HG02885 (cell line): ENCODE measurements at regions not wholly inside any gene's neighbourhood (a gene's known extent, or its start where the extent isn't known, plus 50 kb on each side); places are given as distances from the start of the nearest gene placed in this dataset.
"Not testable (repeated sequence)": the region's sequence is repeated elsewhere in the genome, so short reads cannot be mapped to it uniquely, and the experiment has no call there.

Experiments used
- ATAC-seq: cut with Tn5 transposase; IDR thresholded peaks from one replicate; pipeline ENCODE4 v1.9.1; 2021; ENCODE audit warnings: mild to moderate bottlenecking; ENCODE audit not compliant: unreplicated experiment, poor library complexity

DNA sequence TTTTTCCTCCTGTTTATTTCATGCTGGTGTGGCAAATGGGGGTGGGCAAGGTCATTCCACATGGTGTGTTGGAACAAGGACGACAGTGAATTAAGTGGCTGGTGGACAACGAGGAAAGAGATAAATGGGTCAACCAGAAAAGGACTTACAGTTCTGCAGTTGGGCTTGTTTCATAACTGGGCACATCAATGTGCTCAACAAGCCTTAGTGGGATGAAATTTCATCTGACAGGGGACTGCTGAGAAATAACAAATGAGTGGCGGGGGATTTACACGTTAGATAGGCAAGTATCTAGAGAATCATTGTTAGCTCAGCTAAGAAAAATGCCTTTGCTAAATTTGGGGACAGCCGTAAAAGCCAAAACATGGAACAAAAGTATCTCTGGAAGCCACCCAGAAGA lies 163.6 kb downstream of the NRN1 start:
- no peak for ATAC-seq

DNA sequence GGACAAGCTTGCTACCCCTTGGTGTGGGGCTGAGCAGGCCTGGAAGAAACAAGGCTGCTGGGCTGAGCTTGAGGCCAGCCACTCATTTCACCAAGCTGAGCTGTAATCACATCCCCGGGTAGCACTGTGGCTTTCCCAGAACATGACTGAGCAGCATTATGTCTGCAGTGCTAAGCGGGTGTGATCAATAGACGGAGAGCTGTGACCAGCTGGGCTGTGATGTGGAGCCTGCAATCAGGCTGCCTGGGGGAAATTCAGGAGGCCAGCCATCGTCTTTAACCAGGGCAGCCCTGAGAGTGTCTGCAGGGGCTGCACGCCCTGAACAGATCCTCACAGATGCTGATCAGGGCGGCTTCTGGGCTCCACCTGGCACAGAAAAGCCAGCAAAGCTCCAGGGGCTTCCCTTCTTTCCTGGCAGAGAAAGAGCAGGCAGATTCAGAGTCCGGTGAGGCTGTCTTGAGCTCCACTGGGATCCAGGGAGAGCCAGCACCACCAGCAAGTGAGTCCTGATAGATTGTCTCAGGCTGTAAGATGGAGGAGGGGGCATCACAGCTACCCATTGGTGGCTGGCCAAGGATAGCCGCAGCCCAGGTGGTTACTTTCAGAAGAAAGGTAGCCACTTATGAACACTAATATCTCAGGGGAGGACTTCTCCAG lies 165.9 kb downstream of the NRN1 start:
- ATAC-seq, result no peak

DNA sequence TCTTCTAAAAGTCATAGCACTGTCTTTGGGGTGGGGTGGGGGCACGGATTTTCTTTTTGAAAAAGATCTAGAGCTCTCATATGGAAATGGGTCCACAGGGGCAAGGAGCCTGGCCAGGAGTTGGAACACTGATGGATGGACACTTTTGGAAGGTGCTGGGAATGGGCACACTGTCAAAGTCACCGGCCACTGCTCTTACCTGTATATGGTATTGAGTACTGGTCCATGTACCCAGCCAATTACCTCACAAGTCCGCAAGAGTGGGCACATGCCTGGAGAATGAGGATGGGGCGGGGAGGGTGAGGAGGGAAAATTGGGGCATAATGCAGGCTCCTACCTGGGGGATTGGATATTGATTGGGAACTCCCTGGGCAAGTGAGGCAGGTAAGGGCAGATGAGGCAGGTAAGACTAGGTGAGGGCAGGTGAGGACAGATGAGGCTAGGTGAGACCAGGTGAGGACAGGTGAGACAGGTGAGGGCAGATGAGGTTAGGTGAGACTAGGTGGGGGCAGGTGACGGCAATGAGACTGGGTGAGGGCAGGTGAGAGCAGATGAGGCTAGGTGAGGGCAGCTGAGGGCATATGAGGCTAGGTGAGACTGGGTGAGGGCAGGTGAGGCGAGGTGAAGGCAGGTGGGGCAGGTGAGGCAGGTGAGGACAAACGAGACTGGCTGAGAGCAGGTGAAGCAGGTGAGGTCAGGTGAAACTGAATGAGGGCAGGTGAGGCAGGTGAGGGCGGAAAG lies 167.9 kb downstream of the NRN1 start:
- no peak for ATAC-seq

- no peak for ATAC-seq
Observed at GRCh38 chr6:5837323-5837722, 169.4 kb downstream of the NRN1 start.

DNA sequence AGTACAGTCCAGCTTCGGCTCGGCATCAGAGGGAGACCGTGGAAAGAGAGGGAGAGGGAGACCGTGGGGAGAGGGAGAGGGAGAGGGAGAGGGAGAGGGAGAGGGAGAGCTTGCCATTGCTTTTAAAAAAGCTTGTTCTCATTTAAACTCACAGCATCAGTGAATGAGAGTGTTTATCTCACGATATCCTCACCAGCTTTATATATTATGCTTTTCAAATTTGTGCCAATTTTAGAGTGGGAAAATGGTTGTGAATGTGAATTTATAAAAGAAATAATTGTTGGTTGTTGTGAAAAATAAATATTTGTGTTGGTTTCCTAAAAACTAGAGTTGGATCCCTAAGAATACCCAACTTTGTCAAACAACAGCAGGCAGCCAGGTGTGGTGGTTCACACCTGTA lies 170.1 kb downstream of the NRN1 start:
- not testable (repeated sequence) for ATAC-seq

- ATAC-seq, result no peak
Observed at GRCh38 chr6:5833120-5833519, 173.6 kb downstream of the NRN1 start.

GRCh38 chr6:5832668-5833067 lies 174.1 kb downstream of the NRN1 start:
- no peak for ATAC-seq

DNA sequence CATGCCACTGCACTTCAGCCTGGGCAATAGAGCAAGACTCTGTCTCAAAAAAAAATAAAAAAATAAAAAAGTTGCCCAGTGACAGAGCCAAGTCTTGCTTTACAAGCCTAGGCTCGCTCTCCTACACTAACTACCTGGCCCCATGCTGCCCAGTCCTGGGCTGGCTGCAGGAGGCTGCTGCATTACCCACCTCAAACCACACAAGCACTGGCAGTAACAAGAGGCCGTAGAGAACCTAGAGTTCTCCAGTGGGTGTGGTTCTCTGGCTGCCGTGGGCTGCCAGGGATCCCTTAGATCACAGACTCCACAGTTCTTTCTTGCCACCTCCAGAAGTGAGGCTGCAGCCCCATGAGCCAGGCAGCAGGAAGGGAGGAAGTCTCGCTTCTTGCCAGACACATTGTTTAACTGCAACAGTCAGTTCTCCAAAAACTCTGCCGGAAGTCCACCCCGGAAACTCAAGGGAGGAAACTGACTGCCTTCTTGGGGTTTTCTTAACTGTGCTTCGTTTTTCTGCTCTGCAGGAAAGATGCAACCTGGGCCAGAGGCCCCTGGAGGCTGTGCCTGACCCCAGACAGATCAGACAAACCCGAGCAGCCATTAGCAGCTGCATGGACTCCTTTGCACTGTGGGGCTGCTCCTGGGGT lies 175.4 kb downstream of the NRN1 start:
- peak; percentile 66 for ATAC-seq

- no peak for ATAC-seq
Observed at GRCh38 chr6:5828296-5828695, 178.4 kb downstream of the NRN1 start.

DNA sequence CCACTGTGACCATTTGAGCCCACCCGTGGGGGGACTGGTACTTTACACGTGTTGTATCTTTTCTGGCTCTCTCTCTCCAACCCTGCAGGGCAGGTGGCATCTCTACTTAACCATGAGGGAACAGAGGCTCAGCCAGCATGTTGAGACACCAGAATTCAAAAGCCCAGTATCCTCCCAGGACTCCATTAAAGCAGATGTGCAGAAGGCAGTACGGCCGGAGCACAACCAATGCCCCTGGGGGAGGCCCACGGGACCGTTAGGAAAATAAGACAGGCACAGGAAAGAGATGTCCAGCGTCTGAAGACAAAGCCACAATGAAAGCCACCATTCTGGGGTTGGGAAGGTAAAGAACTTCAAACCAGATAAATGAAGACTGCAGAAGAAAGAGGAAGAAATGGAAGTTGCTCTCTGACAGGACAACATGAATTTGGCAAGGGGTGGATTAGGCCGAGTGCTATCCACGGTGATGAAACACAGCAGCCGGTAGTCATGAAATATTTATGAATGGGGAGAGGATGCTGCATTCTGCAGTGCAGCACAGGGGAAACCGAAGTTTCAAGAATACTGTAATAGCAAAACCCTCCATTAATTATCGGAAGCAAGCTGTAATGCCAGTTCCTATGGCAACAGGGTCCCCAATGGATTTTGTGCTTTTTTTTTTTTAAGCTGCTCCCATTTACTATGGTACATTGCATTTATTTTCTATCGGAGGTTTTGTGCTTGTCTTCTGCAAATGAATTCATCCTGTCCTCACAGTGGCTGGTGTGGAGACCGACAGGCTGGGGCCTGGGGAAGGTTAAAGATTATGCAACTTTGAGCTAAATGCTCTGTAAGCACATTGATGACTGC lies 179.4 kb downstream of the NRN1 start:
- no peak for ATAC-seq

GRCh38 chr6:5824382-5824983 lies 182.2 kb downstream of the NRN1 start:
- ATAC-seq, result not testable (repeated sequence)
